Central memory CD8-positive, alpha-beta T cell (primary cell): ENCODE measurements at regions not wholly inside any gene's neighbourhood (a gene's known extent, or its start where the extent isn't known, plus 50 kb on each side); places are given as distances from the start of the nearest gene placed in this dataset.

Source experiments
- ATAC-seq: fragments of 150-1000 bp; cut with Tn5 transposase; replicated peaks from 2 replicates; pipeline ENCODE4 v1.10.0; 2022; ENCODE audit warnings: mild to moderate bottlenecking, moderate FRiP score, moderate number of reproducible peaks; ENCODE audit not compliant: poor library complexity, severe bottlenecking; ENCODE audit errors: extremely low read depth
- DNase-seq, 2 donors: peaks; one replicate each; pipeline ENCODE4 v3.0.0; 2021; ENCODE audit warnings: low spot score in 2 of 2
- H3K27ac Mint-ChIP-seq: one replicate; pipeline ENCODE4 v1.8.0; 2022; ENCODE audit warnings: low read depth, mild to moderate bottlenecking, moderate library complexity, mixed read lengths
- H3K27me3 Mint-ChIP-seq: one replicate; pipeline ENCODE4 v1.8.0; 2022; ENCODE audit warnings: mixed read lengths
- H3K36me3 Mint-ChIP-seq: one replicate; pipeline ENCODE4 v1.8.0; 2022; ENCODE audit warnings: mild to moderate bottlenecking, moderate library complexity, mixed read lengths; ENCODE audit not compliant: insufficient read depth
- H3K4me1 Mint-ChIP-seq: one replicate; pipeline ENCODE4 v1.8.0; 2022; ENCODE audit warnings: mixed read lengths
- H3K4me3 Mint-ChIP-seq: one replicate; pipeline ENCODE4 v1.8.0; 2022; ENCODE audit warnings: mild to moderate bottlenecking, moderate library complexity, mixed read lengths
- H3K9me3 Mint-ChIP-seq: one replicate; pipeline ENCODE4 v1.8.0; 2022; ENCODE audit warnings: mixed read lengths

GRCh38 chr1:187911820-187912219 is 1083.1 kb downstream of the PLA2G4A start:
- no peaks in the 10 kb centered on the region for H3K36me3 Mint-ChIP-seq
- H3K9me3 Mint-ChIP-seq = peaks cover 26% of the 10 kb centered on the region
- no peaks in the 10 kb centered on the region for H3K4me1 Mint-ChIP-seq
- ATAC-seq = no peak
- H3K27me3 Mint-ChIP-seq = no peaks in the 10 kb centered on the region
- DNase-seq = no peak
- H3K27ac Mint-ChIP-seq = no peak overlapping the region
- no peak overlapping the region for H3K4me3 Mint-ChIP-seq

GRCh38 chr1:187920976-187921375 is 1092.2 kb downstream of the PLA2G4A start:
- peaks cover 2% of the 10 kb centered on the region for H3K36me3 Mint-ChIP-seq
- no peaks in the 10 kb centered on the region for H3K27me3 Mint-ChIP-seq
- no peak for DNase-seq
- no peak overlapping the region for H3K4me3 Mint-ChIP-seq
- ATAC-seq = no peak
- H3K9me3 Mint-ChIP-seq = peaks cover 31% of the 10 kb centered on the region
- no peaks in the 10 kb centered on the region for H3K4me1 Mint-ChIP-seq
- H3K27ac Mint-ChIP-seq = no peak overlapping the region

DNA sequence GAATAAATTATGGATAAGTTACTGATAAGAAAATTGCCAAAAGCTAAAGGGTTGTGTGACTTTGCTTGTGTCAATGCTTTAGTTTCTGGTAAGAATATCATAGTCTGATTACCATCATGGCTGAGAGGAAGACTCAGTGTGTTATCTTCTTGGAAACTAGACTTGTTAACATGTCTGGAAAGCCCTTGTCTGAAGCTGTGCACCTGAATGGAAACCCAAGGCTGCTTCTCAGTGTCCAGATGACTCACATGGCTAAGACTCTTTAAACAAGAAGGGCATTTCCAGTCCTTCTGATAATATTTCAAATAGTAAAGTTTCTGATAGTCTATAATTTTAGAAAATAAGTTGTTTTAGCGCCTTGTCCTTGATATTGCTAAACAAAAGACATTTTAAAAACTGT is 1092.7 kb downstream of the PLA2G4A start:
- Mint-ChIP-seq H3K27me3 (no peaks in the 10 kb centered on the region), H3K4me1 (no peaks in the 10 kb centered on the region), H3K9me3 (peaks cover 30% of the 10 kb centered on the region), H3K27ac (no peak overlapping the region), H3K4me3 (no peak overlapping the region), H3K36me3 (peaks cover 2% of the 10 kb centered on the region)
- DNase-seq = no peak
- ATAC-seq = no peak

- no peak overlapping the region for H3K27ac Mint-ChIP-seq
- H3K9me3 Mint-ChIP-seq = peaks cover 25% of the 10 kb centered on the region
- no peak for ATAC-seq
- peaks cover 2% of the 10 kb centered on the region for H3K36me3 Mint-ChIP-seq
- DNase-seq = no peak
- no peaks in the 10 kb centered on the region for H3K27me3 Mint-ChIP-seq
- no peaks in the 10 kb centered on the region for H3K4me1 Mint-ChIP-seq
- H3K4me3 Mint-ChIP-seq = no peak overlapping the region
Observed at GRCh38 chr1:187922255-187922654, 1093.5 kb downstream of the PLA2G4A start.

GRCh38 chr1:187924252-187924651 is 1095.5 kb downstream of the PLA2G4A start:
- H3K4me3 Mint-ChIP-seq = no peak overlapping the region
- no peak for DNase-seq
- no peaks in the 10 kb centered on the region for H3K4me1 Mint-ChIP-seq
- H3K27me3 Mint-ChIP-seq = no peaks in the 10 kb centered on the region
- no peak for ATAC-seq
- peaks cover 25% of the 10 kb centered on the region for H3K9me3 Mint-ChIP-seq
- peaks cover 2% of the 10 kb centered on the region for H3K36me3 Mint-ChIP-seq
- H3K27ac Mint-ChIP-seq = no peak overlapping the region

DNA sequence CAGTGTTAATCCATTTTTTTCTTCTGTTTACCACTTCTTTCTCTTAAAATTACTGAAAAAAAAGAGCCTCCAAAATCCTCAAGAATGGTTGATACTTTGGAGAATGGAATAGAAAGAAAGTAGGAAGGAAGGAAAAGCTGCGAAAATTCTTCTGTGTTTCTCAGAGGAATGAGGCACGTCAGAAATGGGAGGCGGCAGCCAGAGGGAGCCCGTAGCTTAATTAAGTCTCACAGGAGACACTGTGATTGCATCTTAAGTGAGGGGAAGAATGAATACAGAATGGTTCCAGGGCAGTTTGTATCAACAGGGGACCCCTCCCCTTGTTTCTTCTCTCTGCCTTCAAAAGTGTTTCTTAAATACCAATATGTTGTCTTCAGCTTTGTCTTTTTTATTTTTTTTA is 1099.5 kb downstream of the PLA2G4A start:
- Mint-ChIP-seq H3K4me3 (no peak overlapping the region), H3K9me3 (peaks cover 11% of the 10 kb centered on the region), H3K36me3 (peaks cover 2% of the 10 kb centered on the region), H3K4me1 (no peaks in the 10 kb centered on the region), H3K27ac (no peak overlapping the region), H3K27me3 (no peaks in the 10 kb centered on the region)
- no peak for DNase-seq
- ATAC-seq = no peak

- Mint-ChIP-seq H3K4me3 (no peak overlapping the region), H3K36me3 (peaks cover 2% of the 10 kb centered on the region), H3K9me3 (peaks cover 11% of the 10 kb centered on the region), H3K4me1 (no peaks in the 10 kb centered on the region), H3K27me3 (no peaks in the 10 kb centered on the region), H3K27ac (no peak overlapping the region)
- no peak for ATAC-seq
- DNase-seq = no peak
Observed at GRCh38 chr1:187928696-187929095, 1099.9 kb downstream of the PLA2G4A start.

- peaks cover 9% of the 10 kb centered on the region for H3K9me3 Mint-ChIP-seq
- H3K27ac Mint-ChIP-seq = no peak overlapping the region
- no peak for ATAC-seq
- no peaks in the 10 kb centered on the region for H3K4me1 Mint-ChIP-seq
- DNase-seq = no peak
- H3K27me3 Mint-ChIP-seq = no peaks in the 10 kb centered on the region
- no peak overlapping the region for H3K4me3 Mint-ChIP-seq
- peaks cover 2% of the 10 kb centered on the region for H3K36me3 Mint-ChIP-seq
Observed at GRCh38 chr1:187931776-187932175, 1103.0 kb downstream of the PLA2G4A start.

DNA sequence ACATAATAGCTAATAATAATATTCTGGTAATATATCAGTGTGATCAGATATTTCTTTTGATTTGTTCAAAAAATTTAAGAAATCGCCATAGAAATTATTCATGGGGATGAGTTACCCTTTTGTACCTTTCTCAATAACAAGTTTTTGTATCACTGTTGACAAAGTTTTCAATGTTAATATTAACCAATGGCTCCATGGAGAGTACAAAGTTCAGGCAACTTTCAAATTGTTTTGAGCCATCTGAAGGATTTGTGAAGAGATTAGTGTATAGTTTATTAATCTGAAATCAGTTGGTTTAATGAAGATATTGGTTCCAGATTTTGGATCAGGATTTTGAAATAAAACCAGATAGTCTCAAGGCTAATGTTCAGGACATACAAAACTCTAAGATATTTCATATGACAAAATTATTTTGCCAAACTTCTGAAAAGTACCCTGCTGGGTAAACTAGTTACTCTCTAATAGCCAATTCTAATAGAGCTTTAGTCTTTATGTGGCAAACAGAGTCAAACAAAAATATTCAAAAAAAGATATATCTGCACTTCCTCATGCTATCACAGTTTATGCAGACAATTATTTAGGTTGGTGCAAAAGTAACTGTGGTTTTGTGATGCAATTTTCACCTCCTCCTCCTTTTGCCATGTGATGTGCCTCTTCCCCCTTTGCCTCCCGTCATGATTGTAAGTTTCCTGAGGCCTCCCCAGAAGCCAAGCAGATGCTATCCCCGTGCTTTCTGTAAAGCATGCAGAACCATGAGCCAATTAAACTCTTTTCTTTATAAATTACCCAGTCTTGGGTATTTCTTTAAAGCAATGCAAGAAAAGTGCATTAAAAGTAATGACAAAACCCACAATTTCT is 1105.0 kb downstream of the PLA2G4A start:
- Mint-ChIP-seq H3K4me3 (no peak overlapping the region), H3K27me3 (no peaks in the 10 kb centered on the region), H3K27ac (no peak overlapping the region), H3K4me1 (no peaks in the 10 kb centered on the region), H3K36me3 (peaks cover 2% of the 10 kb centered on the region), H3K9me3 (peaks cover 19% of the 10 kb centered on the region)
- ATAC-seq (no peak), DNase-seq (no peak)

GRCh38 chr1:187936667-187937066 is 1107.9 kb downstream of the PLA2G4A start:
- H3K4me3 Mint-ChIP-seq = no peak overlapping the region
- no peaks in the 10 kb centered on the region for H3K4me1 Mint-ChIP-seq
- ATAC-seq (no peak), DNase-seq (no peak)
- H3K36me3 Mint-ChIP-seq = no peaks in the 10 kb centered on the region
- no peaks in the 10 kb centered on the region for H3K27me3 Mint-ChIP-seq
- H3K9me3 Mint-ChIP-seq = peaks cover 23% of the 10 kb centered on the region
- no peak overlapping the region for H3K27ac Mint-ChIP-seq

DNA sequence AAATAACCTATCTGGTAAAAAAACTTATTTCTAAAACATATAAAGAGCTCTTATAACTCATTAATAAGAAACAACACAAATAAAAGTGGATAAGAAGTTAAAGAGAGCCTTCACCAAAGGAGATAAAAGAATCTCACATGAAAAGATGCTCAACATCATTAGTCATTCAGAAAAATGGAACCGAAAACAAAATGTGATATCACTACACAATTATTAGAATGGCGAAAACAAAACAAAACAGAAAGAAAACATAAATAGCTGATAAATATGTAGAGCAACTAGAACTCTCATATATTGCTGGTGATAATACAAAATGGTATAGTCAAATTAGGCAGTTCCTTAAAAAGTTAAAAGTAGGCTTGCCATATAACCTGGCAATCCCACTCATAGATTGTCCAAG is 1109.3 kb downstream of the PLA2G4A start:
- ATAC-seq (no peak), DNase-seq (no peak)
- Mint-ChIP-seq H3K27me3 (no peaks in the 10 kb centered on the region), H3K27ac (no peak overlapping the region), H3K4me1 (no peaks in the 10 kb centered on the region), H3K36me3 (no peaks in the 10 kb centered on the region), H3K4me3 (no peak overlapping the region), H3K9me3 (peaks cover 23% of the 10 kb centered on the region)

DNA sequence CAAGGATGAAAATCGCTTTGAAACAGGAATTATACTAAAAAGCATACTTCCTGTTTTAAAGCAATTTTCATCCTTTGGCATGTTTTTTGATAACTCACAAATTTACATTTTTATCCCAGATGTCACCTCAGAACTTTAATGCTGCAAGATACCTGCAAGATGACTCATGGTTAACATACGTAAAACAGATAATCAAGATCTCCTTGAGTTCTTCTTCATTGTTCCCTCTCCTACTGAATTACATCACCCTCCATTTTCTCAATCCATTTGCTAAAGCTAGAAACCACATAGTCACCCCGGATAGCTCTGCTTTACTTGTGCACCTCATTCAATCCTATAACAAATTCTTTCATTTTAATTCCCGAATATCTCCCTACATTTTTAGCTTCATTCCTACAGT is 1114.2 kb downstream of the PLA2G4A start:
- Mint-ChIP-seq H3K36me3 (no peaks in the 10 kb centered on the region), H3K4me3 (no peak overlapping the region), H3K9me3 (peaks cover 21% of the 10 kb centered on the region), H3K27ac (no peak overlapping the region), H3K27me3 (no peaks in the 10 kb centered on the region), H3K4me1 (no peaks in the 10 kb centered on the region)
- ATAC-seq = no peak
- no peak for DNase-seq

GRCh38 chr1:187943606-187944403 is 1115.1 kb downstream of the PLA2G4A start:
- peaks cover 20% of the 10 kb centered on the region for H3K9me3 Mint-ChIP-seq
- DNase-seq (no peak), ATAC-seq (no peak)
- H3K27me3 Mint-ChIP-seq = no peaks in the 10 kb centered on the region
- H3K4me1 Mint-ChIP-seq = no peaks in the 10 kb centered on the region
- no peak overlapping the region for H3K4me3 Mint-ChIP-seq
- H3K36me3 Mint-ChIP-seq = no peaks in the 10 kb centered on the region
- H3K27ac Mint-ChIP-seq = no peak overlapping the region
